Pulmonary artery endothelial cell (primary cell): ENCODE measurements at regions not wholly inside any gene's neighbourhood (a gene's known extent, or its start where the extent isn't known, plus 50 kb on each side); places are given as distances from the start of the nearest gene placed in this dataset.
A peak's percentile ranks its signal among the peaks of the same experiment; 100 is the strongest.
"Not testable (repeated sequence)": the region's sequence is repeated elsewhere in the genome, so short reads cannot be mapped to it uniquely, and the experiment has no call there.

Source experiments
- DNase-seq: peaks from one replicate; pipeline ENCODE4 v3.0.0-alpha.2; 2011; ENCODE audit warnings: low read depth, low spot score

GRCh38 chr17:6373599-6373998, 61.3 kb downstream of the AIPL1 start:
- DNase-seq = not testable (repeated sequence)

- DNase-seq = no peak
Measured at GRCh38 chr17:6366221-6366666, 68.7 kb downstream of the AIPL1 start.

- DNase-seq = no peak
Measured at GRCh38 chr17:6365200-6365943, 69.5 kb downstream of the AIPL1 start.

- DNase-seq = no peak
Measured at GRCh38 chr17:6361733-6362132, 73.2 kb downstream of the AIPL1 start.

GRCh38 chr17:6358131-6358530, 76.8 kb downstream of the AIPL1 start:
- DNase-seq = no peak

GRCh38 chr17:6356562-6356961, 78.4 kb downstream of the AIPL1 start:
- no peak for DNase-seq

- no peak for DNase-seq
Measured at GRCh38 chr17:6355196-6355595, 79.7 kb downstream of the AIPL1 start.

- no peak for DNase-seq
Measured at GRCh38 chr17:6352801-6353560, 81.9 kb downstream of the AIPL1 start.

- no peak for DNase-seq
Measured at GRCh38 chr17:6352016-6352415, 82.9 kb downstream of the AIPL1 start.

GRCh38 chr17:6350806-6351205, 84.1 kb downstream of the AIPL1 start:
- no peak for DNase-seq

GRCh38 chr17:6348891-6349290, 86.0 kb downstream of the AIPL1 start:
- DNase-seq = no peak

GRCh38 chr17:6347776-6348175, 87.1 kb downstream of the AIPL1 start:
- no peak for DNase-seq

GRCh38 chr17:6346986-6347385, 87.9 kb downstream of the AIPL1 start:
- DNase-seq = no peak

GRCh38 chr17:6346156-6346786, 88.7 kb downstream of the AIPL1 start:
- DNase-seq = no peak

- DNase-seq = no peak
Measured at GRCh38 chr17:6343736-6344135, 91.2 kb downstream of the AIPL1 start.

- no peak for DNase-seq
Measured at GRCh38 chr17:6343191-6343590, 91.7 kb downstream of the AIPL1 start.

- no peak for DNase-seq
Measured at GRCh38 chr17:6340708-6341107, 94.2 kb downstream of the AIPL1 start.

- DNase-seq = no peak
Measured at GRCh38 chr17:6334386-6334785, 100.5 kb downstream of the AIPL1 start.

GRCh38 chr17:6330936-6331335, 104.0 kb downstream of the AIPL1 start:
- no peak for DNase-seq

GRCh38 chr17:6328279-6328678, 106.6 kb downstream of the AIPL1 start:
- DNase-seq = no peak

GRCh38 chr17:6327007-6327406, 107.9 kb downstream of the AIPL1 start:
- DNase-seq = peak; percentile 87

- no peak for DNase-seq
Measured at GRCh38 chr17:6326483-6326882, 108.4 kb downstream of the AIPL1 start.
